Fibroblast of pulmonary artery (primary cell): ENCODE measurements at regions not wholly inside any gene's neighbourhood (a gene's known extent, or its start where the extent isn't known, plus 50 kb on each side); places are given as distances from the start of the nearest gene placed in this dataset.

ENCODE experiments used
- DNase-seq: peaks from one replicate; pipeline ENCODE4 v3.0.0-alpha.2; 2010; ENCODE audit warnings: low read depth
- H3K4me3 ChIP-seq: replicated peaks from 2 replicates; pipeline ENCODE4 v1.5.1; 2011; ENCODE audit warnings: low read depth, mild to moderate bottlenecking, control low read depth, low read length, moderate library complexity
- TF ChIP-seq, protein P1 (sequence below): IDR thresholded peaks from 2 replicates; pipeline ENCODE4 v1.5.1; 2011; ENCODE audit warnings: mild to moderate bottlenecking, control low read depth, low read length, inconsistent platforms; ENCODE audit errors: missing control alignments

DNA sequence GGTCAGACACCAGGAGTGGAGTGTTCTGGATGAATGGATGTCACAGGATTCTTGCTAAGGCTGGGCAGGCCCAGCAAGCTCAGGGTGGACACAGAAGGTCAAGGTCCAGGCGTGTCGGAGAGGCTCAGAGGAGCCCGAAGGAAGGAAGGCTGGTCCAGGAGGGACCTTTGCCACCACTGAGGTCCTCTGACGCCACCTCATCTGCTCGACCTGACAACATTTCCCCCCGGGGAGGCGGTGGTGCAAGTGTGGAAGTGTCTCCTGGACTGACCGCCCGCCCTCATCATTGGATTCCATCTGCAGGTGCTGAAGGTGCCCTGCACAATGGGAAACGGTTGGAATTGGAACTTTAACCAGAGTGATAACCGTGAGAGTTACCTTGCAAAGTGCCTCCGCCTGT lies 124.6 kb downstream of the RTP5 start:
- DNase-seq = no peak
- H3K4me3 ChIP-seq = no peak overlapping the region
- TF ChIP-seq, protein P1, sequence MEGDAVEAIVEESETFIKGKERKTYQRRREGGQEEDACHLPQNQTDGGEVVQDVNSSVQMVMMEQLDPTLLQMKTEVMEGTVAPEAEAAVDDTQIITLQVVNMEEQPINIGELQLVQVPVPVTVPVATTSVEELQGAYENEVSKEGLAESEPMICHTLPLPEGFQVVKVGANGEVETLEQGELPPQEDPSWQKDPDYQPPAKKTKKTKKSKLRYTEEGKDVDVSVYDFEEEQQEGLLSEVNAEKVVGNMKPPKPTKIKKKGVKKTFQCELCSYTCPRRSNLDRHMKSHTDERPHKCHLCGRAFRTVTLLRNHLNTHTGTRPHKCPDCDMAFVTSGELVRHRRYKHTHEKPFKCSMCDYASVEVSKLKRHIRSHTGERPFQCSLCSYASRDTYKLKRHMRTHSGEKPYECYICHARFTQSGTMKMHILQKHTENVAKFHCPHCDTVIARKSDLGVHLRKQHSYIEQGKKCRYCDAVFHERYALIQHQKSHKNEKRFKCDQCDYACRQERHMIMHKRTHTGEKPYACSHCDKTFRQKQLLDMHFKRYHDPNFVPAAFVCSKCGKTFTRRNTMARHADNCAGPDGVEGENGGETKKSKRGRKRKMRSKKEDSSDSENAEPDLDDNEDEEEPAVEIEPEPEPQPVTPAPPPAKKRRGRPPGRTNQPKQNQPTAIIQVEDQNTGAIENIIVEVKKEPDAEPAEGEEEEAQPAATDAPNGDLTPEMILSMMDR = no peak

DNA sequence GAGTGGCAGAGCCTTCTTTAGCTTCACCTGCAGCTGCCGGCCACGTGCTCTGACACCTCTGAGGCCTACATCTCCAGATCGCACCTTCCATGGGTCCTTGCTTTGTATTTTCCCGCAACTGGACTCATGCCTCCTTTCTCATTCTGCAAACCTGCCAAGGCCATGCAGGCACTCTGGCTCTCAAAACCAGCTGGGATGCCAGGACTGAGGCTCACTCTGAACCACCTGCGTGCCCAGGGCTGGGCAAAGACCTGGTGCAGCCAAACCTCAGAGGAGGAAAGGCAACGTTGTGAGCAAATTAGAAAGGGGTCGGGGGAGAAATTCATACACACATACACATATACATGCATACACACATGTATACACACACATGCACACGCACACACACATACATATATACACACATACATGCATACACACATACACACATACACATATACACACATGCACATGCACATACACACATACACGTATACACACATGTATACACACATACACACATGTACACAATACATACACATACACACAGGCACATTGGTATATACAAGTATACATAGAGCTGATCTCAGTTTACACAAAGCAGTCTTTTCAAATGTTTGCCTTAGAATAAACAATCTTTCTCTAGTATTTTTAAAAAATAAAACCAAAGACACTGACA lies 125.2 kb downstream of the RTP5 start:
- DNase-seq = no peak
- H3K4me3 ChIP-seq = no peak overlapping the region
- TF ChIP-seq, protein P1 = no peak

DNA sequence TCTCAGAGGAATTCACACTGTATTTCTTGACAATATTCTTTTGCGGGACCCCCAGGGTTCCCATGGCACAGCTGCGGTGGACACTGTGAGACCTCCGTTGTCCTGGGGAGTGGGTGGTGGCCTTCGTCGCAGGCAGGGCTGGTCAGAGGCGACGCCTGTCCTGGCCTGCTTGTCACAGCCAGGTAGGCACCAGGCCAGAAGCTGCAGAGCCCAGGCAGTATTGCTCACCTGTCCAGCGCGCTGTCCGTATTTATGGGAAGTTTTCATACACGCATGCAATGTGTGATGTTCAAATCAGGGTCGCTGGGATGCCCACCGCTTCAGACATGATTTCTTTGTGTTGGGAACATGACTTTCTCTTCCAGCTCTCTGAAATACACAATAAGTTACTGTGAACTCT lies 126.6 kb downstream of the RTP5 start:
- no peak overlapping the region for H3K4me3 ChIP-seq
- TF ChIP-seq, protein P1 = no peak
- DNase-seq = no peak

DNA sequence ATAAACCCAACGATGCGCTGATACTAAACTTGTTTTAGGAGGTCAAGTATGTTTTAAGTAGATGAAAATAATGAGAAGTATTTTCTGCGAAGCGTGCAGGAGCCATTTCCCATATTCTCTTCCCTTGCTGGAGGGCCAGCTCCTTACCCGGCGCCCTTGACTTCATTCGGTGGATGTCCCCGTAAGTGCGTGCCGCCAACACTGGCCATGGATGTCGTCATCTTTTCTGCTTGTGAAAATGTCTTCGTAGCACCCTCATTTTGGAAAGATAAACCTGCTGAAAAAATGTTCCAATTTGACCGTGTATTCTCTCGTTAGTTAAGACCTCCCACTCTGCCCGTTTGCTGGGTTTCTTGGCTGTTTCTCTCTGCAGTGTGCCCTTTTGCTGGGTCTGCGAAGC lies 127.5 kb downstream of the RTP5 start:
- no peak for DNase-seq
- TF ChIP-seq, protein P1 = no peak
- H3K4me3 ChIP-seq = no peak overlapping the region

DNA sequence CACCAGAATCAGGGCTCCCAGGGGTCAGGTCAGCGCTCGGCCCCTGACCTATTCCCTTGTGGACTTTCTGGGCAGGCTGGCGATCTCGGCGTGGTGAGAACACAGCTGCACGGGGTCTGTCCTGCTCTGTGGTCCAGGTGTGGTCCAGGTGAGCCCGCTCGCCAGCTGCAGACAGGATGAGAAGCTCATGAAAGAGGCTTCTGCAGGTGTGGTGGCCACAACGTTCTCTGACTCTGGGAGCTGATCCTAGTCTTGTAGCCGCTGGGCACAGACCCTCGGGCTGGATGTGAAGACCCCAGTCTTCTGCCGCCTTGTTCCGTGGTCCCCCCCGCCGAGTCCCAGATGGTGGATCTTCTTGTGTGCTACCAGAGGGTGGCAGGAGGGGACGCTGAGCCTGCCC lies 129.7 kb downstream of the RTP5 start:
- TF ChIP-seq, protein P1 = no peak
- no peak overlapping the region for H3K4me3 ChIP-seq
- DNase-seq = no peak

DNA sequence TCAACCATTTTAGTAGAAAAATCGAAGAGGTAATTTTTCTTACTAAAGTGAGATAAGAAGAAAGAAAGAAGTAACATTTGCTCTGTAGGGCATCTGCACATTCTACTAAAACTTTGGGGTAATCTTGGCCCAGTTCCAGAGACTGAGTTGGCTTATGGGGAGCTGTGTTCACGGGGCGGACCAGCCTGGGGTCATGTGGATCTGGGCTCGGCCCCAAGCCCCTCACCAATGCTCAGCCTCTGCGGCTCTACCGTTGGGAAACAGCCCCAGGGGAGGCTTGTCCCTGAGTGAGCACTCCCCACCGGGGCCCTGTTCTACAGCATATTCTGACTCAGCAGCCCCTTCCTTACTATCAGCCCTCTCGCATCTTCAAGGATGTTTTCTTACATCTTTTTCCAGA lies 132.3 kb downstream of the RTP5 start:
- DNase-seq = no peak
- H3K4me3 ChIP-seq = no peak overlapping the region
- TF ChIP-seq, protein P1 = no peak

DNA sequence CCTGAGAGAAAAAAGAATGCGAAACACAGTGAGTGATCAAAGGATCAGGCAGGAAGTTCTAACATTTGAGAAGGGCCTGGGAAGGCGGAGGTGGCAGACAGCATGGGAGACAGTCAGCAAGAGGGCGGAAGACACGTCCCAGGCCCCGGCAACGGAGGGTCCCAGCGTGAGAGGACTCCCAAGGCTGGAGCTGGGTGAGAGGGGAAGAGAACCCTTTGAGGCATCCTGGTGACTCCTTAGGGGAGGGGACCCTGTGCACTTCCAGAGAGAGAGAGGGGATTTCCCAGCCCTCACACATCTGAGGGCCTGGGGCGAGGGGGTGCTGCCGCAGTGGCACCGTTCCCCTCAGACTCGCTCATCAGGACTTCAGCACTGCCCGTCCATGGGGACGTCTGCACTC lies 133.4 kb downstream of the RTP5 start:
- TF ChIP-seq, protein P1 = no peak
- DNase-seq = no peak
- H3K4me3 ChIP-seq = no peak overlapping the region
